ENCODE measurements at regions not wholly inside any gene's neighbourhood (a gene's known extent, or its start where the extent isn't known, plus 50 kb on each side); places are given as distances from the start of the nearest gene placed in this dataset.

DNA sequence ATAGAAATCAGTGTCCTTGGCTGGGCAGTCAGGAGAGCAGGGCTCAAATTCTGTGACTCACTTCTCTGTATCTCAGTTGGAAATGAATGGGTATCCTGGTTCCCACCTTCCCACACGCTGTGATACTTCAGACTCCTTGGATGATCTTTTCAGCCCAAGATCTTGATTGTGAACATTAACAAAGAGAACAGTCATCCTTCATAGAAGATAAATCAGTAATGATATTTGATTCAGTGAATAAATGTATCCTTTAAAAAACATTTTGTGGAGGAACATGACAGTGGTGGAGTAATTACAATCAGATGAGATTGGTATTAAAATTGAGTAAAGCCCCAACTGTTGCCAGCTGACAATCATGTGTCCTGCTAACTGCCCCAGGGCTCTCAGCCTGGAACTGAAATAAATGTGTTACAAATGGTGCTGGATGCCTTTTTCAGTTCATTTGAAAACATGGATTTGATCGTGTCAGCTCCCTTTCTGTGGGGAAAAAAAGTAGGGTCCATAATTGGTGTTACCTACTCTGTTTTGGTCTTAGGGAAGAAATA is 72.9 kb upstream of the OR5AN1 start:
- DNase-seq (ENCODE audit: extremely low read depth, insufficient read length): no peak
- H3K36me3 ChIP-seq (ENCODE audit: control insufficient read depth, insufficient read depth, low read length): no peaks in the 10 kb centered on the region
- TF ChIP-seq, protein P1, sequence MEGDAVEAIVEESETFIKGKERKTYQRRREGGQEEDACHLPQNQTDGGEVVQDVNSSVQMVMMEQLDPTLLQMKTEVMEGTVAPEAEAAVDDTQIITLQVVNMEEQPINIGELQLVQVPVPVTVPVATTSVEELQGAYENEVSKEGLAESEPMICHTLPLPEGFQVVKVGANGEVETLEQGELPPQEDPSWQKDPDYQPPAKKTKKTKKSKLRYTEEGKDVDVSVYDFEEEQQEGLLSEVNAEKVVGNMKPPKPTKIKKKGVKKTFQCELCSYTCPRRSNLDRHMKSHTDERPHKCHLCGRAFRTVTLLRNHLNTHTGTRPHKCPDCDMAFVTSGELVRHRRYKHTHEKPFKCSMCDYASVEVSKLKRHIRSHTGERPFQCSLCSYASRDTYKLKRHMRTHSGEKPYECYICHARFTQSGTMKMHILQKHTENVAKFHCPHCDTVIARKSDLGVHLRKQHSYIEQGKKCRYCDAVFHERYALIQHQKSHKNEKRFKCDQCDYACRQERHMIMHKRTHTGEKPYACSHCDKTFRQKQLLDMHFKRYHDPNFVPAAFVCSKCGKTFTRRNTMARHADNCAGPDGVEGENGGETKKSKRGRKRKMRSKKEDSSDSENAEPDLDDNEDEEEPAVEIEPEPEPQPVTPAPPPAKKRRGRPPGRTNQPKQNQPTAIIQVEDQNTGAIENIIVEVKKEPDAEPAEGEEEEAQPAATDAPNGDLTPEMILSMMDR (IDR thresholded peaks at IDR 0.05; ENCODE audit: insufficient read depth, low read length, poor library complexity, severe bottlenecking): no peak
- H3K4me3 ChIP-seq (replicated peaks; ENCODE audit: low read depth, low read length): no peak overlapping the region
- H3K27me3 ChIP-seq (replicated peaks; ENCODE audit: control insufficient read depth, insufficient read depth, low read length): no peaks in the 10 kb centered on the region

DNA sequence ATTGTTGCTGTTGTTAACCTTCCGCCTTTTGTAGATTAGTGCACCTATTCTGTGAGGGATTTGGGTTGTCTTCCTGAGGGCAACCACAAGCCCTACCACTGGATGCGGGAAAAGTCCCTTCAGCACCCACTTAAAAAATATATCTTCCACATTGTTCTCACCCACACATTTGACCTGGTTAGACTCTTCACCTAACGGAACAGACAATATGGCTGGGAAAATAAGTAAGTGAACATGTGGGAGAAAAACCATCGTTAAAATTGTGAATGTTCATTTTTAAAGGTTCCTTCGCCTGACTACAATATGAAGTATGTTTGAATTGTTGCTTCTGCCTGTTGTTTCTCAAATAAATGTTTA is 72.0 kb upstream of the MPEG1 start:
- TF ChIP-seq, protein P1 (IDR thresholded peaks at IDR 0.05; ENCODE audit: insufficient read depth, low read length, poor library complexity, severe bottlenecking): no peak
- Histone ChIP-seq H3K36me3 (ENCODE audit: control insufficient read depth, insufficient read depth, low read length) (no peaks in the 10 kb centered on the region), H3K4me3 (replicated peaks; ENCODE audit: low read depth, low read length) (no peak overlapping the region), H3K27me3 (replicated peaks; ENCODE audit: control insufficient read depth, insufficient read depth, low read length) (no peaks in the 10 kb centered on the region)
- DNase-seq (ENCODE audit: extremely low read depth, insufficient read length): no peak

DNA sequence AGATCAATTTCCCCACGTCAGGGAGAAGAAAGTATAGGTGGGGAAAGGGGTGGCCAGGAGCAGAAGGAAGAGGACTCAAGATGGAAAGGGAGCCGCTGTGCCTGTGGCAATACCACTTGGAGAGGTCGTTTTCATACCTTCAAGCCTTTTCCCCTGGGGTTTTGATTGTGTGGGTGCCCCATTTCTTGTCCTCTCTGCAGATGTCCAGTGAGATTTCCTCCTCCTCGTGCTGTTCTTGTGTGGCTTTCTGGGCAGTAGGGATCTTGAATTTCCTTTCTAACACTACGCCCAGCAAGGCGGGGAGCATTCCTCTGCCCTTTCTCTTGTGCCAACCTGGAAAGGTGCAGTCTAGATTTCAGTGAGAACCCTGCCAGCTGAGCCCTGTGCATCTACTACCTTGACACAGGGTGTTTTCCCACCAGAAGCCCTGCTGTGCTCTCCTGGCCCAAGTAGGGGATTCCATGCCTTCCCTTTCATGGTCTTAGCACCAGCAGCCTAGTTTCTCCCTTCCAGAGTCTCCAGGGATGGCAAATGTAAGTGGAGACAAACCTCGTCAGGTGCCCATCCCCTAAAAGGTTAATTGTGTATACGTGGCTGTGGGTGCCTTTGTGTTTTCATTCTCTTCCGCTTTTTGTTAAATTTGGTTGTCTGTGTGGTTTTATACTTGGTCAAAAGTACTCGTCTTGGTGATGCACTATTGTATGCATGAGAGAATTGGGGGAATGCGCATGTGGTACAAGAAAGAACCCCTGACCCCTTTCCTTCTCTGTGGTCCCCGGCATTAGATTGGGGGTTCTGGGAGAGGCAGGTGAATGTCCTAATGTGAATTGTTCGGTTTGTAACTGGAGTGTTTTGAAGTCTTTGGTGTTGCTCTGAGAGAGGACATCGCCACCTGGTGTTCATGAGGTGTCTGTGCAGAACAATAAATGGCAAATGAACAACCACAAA is 71.4 kb upstream of the MPEG1 start:
- Histone ChIP-seq H3K36me3 (ENCODE audit: control insufficient read depth, insufficient read depth, low read length) (no peaks in the 10 kb centered on the region), H3K4me3 (replicated peaks; ENCODE audit: low read depth, low read length) (peak overlapping the region; percentile 48), H3K27me3 (replicated peaks; ENCODE audit: control insufficient read depth, insufficient read depth, low read length) (no peaks in the 10 kb centered on the region)
- DNase-seq (ENCODE audit: extremely low read depth, insufficient read length): no peak
- TF ChIP-seq, protein P1 (IDR thresholded peaks at IDR 0.05; ENCODE audit: insufficient read depth, low read length, poor library complexity, severe bottlenecking): peak; percentile 70

DNA sequence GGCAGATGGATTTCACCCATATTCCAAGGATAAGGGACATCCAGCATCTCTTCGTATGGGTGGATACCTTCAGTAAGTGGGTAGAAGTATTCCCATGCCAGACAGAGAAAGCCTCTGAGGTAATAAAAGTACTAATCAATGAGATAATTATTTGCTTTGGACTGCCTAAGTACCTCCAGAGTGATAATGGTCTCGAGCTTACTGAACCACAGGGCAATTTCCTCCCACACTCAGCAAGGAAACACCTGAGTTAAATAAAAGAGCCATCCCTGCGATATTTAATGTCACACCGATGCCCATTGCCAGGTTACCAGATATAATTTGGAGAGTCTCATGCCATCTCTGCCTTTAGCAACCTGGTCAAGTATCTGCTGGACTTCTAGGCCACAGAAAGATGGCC is 70.6 kb upstream of the MPEG1 start:
- Histone ChIP-seq H3K4me3 (replicated peaks; ENCODE audit: low read depth, low read length) (peak overlapping the region; percentile 48), H3K36me3 (ENCODE audit: control insufficient read depth, insufficient read depth, low read length) (no peaks in the 10 kb centered on the region)
- DNase-seq (ENCODE audit: extremely low read depth, insufficient read length): no peak

DNA sequence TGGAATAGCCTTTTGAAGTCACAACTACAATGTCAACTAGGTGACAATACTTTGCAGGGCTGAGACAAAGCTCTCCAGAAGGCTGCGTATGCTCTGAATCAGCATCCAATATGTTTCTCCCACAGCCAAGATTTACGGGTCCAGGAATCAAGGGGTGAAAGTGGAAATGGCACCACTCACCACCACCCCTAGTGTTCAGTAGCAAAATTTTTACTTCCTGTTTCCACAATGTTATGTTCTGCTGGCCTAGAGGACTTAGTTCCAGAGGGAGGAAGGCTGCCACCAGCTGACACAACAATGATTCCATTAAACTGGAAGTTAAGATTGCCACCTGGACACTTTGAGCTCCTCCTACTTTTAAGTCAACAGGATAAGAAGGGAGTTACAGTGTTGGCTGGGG is 68.5 kb upstream of the MPEG1 start:
- H3K27me3 ChIP-seq (replicated peaks; ENCODE audit: control insufficient read depth, insufficient read depth, low read length): no peaks in the 10 kb centered on the region
- TF ChIP-seq, protein P1 (IDR thresholded peaks at IDR 0.05; ENCODE audit: insufficient read depth, low read length, poor library complexity, severe bottlenecking): no peak
- DNase-seq (ENCODE audit: extremely low read depth, insufficient read length): no peak
- no peaks in the 10 kb centered on the region for H3K36me3 ChIP-seq (ENCODE audit: control insufficient read depth, insufficient read depth, low read length)
- H3K4me3 ChIP-seq (replicated peaks; ENCODE audit: low read depth, low read length): no peak overlapping the region

More for the DNA sequence above, 70.6 kb upstream of the MPEG1 start:
- TF ChIP-seq, protein P1 (IDR thresholded peaks at IDR 0.05; ENCODE audit: insufficient read depth, low read length, poor library complexity, severe bottlenecking): no peak
- H3K27me3 ChIP-seq (replicated peaks; ENCODE audit: control insufficient read depth, insufficient read depth, low read length): no peaks in the 10 kb centered on the region
